Erythroblast (primary cell): ENCODE measurements at regions not wholly inside any gene's neighbourhood (a gene's known extent, or its start where the extent isn't known, plus 50 kb on each side); places are given as distances from the start of the nearest gene placed in this dataset.

Experiments used
- GATA1 ChIP-seq: IDR thresholded peaks from 2 replicates; pipeline ENCODE4 v1.6.1; 2011; ENCODE audit warnings: low read depth, mild to moderate bottlenecking, control low read depth, low read length, moderate library complexity
- POLR2A ChIP-seq: IDR thresholded peaks from 2 replicates; pipeline ENCODE4 v1.6.1; 2011; ENCODE audit warnings: mild to moderate bottlenecking, low read length

GRCh38 chr13:67635754-67636153 is 405.6 kb upstream of the PCDH9 start:
- TF ChIP-seq POLR2A (no peak), GATA1 (no peak)
